ENCODE measurements at regions not wholly inside any gene's neighbourhood (a gene's known extent, or its start where the extent isn't known, plus 50 kb on each side); places are given as distances from the start of the nearest gene placed in this dataset.

DNA sequence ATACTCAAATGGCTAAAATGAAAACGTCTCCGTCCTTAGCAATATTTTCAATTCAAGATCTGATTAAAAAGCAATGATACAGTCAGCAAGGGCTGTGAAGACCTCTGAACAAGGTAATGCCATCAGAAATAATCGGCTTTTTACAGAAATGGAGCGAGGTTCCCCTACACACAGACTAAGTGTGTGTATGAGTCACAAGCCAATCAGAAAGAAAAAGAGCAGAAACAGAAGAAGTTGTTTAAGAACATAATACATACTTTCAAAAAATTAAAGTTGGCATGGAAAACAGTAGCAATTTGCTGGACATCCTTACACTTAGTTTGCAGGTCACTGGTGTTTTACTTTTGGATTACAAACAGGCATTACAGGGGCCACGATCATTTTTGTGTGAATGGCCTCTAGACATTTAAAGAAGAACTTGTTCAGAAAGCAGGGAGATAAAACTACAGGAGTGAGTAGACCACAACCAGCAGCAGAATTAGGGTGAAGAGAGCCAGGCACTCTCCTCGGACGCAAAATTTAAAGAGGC is 350.0 kb upstream of the RUNX1 start:
- DNase-seq (no peak), ATAC-seq (ENCODE audit: low read depth) (no peak)
- POLR2A ChIA-PET: interaction anchor here (1.0 to 5.0 kb wide), 5 partner anchors 210 to 654 kb away, joined by 4 to 63 read pairs (median 7); no protein-coding TSS in a partner anchor
- H3K4me1 Mint-ChIP-seq: peaks cover 13% of the 10 kb centered on the region
- CTCF ChIA-PET: interaction anchor here (1.2 to 5.4 kb wide), 8 partner anchors 194 to 714 kb away, joined by 3 to 66 read pairs (median 9); no protein-coding TSS in a partner anchor
- peaks cover 4% of the 10 kb centered on the region for H3K27me3 Mint-ChIP-seq
- intact Hi-C loops (cut with micrococcal nuclease): no loop called here
- no peak overlapping the region for H3K4me3 Mint-ChIP-seq
- no peaks in the 10 kb centered on the region for H3K36me3 Mint-ChIP-seq (ENCODE audit: low read depth)
- no peaks in the 10 kb centered on the region for H3K9me3 Mint-ChIP-seq
- TF ChIP-seq, protein P1, sequence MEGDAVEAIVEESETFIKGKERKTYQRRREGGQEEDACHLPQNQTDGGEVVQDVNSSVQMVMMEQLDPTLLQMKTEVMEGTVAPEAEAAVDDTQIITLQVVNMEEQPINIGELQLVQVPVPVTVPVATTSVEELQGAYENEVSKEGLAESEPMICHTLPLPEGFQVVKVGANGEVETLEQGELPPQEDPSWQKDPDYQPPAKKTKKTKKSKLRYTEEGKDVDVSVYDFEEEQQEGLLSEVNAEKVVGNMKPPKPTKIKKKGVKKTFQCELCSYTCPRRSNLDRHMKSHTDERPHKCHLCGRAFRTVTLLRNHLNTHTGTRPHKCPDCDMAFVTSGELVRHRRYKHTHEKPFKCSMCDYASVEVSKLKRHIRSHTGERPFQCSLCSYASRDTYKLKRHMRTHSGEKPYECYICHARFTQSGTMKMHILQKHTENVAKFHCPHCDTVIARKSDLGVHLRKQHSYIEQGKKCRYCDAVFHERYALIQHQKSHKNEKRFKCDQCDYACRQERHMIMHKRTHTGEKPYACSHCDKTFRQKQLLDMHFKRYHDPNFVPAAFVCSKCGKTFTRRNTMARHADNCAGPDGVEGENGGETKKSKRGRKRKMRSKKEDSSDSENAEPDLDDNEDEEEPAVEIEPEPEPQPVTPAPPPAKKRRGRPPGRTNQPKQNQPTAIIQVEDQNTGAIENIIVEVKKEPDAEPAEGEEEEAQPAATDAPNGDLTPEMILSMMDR (IDR thresholded peaks at IDR 0.05): no peak
- no peak overlapping the region for H3K27ac Mint-ChIP-seq

DNA sequence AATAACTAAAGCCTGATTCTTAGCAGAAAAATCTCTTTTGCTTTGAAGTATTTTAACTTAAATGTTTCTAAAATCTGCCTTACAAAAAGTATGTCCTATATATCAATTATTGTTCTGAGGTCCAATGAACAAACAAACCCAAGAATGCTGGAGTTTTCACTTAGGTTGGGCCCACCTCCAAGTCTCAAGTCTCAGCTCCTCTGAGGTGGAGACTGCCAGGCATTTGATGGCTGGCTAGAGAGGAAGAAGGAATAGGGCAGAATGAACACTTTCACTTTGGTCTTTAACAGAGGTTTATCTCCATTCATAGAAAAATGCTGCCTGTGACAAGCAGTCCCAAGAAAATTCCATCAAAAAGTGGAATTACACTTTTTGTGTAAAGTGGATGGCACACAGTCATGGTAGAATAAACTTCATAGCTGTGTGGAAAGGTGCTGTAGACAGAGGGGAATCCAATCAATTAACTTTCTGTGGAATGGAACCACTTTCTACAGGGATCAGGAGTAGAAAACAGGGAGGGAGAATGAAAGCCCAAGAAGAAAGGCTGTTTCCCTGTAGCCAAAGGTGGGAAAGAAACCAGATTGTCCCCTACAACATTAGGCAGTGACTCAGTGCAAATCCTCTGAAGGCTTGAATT is 349.4 kb upstream of the RUNX1 start:
- intact Hi-C loops (cut with micrococcal nuclease): no loop called here
- no peaks in the 10 kb centered on the region for H3K9me3 Mint-ChIP-seq
- H3K4me3 Mint-ChIP-seq: no peak overlapping the region
- ATAC-seq (ENCODE audit: low read depth) (no peak), DNase-seq (no peak)
- CTCF ChIA-PET: interaction anchor here (1.1 to 5.4 kb wide), 5 partner anchors 347 to 653 kb away, joined by 3 to 66 read pairs (median 6); no protein-coding TSS in a partner anchor
- TF ChIP-seq, protein P1 (IDR thresholded peaks at IDR 0.05): no peak
- peaks cover 13% of the 10 kb centered on the region for H3K4me1 Mint-ChIP-seq
- POLR2A ChIA-PET: interaction anchor here (1.0 to 5.0 kb wide), 2 partner anchors 351 to 509 kb away, joined by 7 to 63 read pairs; no protein-coding TSS in a partner anchor
- peaks cover 4% of the 10 kb centered on the region for H3K27me3 Mint-ChIP-seq
- no peaks in the 10 kb centered on the region for H3K36me3 Mint-ChIP-seq (ENCODE audit: low read depth)
- H3K27ac Mint-ChIP-seq: no peak overlapping the region

DNA sequence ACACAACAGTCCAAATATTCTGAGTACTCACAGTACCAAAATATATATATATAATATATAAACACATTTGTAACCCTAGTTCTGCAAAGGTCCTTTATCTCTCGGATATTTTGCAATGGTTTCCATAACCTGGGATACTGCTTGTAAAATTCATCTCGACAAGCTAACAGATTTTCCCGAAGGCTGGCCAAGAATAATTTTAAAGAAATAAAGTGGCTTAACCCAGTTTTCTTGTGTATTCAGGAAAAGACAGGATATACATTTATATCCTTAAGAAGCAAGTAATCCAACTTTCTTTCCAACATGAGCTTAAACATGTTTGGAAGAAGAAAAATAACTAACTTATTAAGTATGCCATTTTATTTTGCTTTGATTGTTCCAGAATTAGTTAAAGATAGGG is 348.7 kb upstream of the RUNX1 start:
- H3K27ac Mint-ChIP-seq: no peak overlapping the region
- TF ChIP-seq, protein P1 (IDR thresholded peaks at IDR 0.05): no peak
- CTCF ChIA-PET: interaction anchor here (1.1 to 5.4 kb wide), 4 partner anchors 346 to 652 kb away, joined by 3 to 66 read pairs (median 5); no protein-coding TSS in a partner anchor
- ATAC-seq (ENCODE audit: low read depth) (no peak), DNase-seq (no peak)
- H3K27me3 Mint-ChIP-seq: peaks cover 4% of the 10 kb centered on the region
- peaks cover 13% of the 10 kb centered on the region for H3K4me1 Mint-ChIP-seq
- POLR2A ChIA-PET: interaction anchor here (1.0 to 5.0 kb wide), 2 partner anchors 350 to 509 kb away, joined by 7 to 63 read pairs; no protein-coding TSS in a partner anchor
- H3K36me3 Mint-ChIP-seq (ENCODE audit: low read depth): no peaks in the 10 kb centered on the region
- no peak overlapping the region for H3K4me3 Mint-ChIP-seq
- no peaks in the 10 kb centered on the region for H3K9me3 Mint-ChIP-seq
- intact Hi-C loops (cut with micrococcal nuclease): no loop called here

DNA sequence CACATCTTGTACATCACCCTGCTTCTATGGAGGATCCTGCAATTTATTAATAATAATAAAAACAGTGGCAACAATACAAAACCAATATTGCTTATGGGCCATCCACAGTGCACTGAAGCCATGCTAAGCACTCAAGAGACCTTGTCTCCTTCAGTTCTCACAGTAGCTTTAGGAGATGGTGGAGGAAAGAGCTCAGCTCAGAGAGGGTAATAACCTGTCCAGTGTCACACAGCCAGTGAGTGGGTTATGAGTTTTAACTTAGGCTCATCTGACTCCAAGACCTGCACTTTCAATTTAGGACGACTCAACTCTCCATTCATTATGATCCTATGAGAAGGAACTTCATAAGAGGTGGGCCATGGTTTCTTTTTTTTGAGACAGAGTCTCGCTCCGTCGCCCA is 347.6 kb upstream of the RUNX1 start:
- Mint-ChIP-seq H3K36me3 (ENCODE audit: low read depth) (no peaks in the 10 kb centered on the region), H3K27ac (no peak overlapping the region), H3K9me3 (no peaks in the 10 kb centered on the region), H3K27me3 (peaks cover 4% of the 10 kb centered on the region), H3K4me1 (peaks cover 13% of the 10 kb centered on the region), H3K4me3 (no peak overlapping the region)
- no peak for ATAC-seq (ENCODE audit: low read depth)
- intact Hi-C loops (cut with micrococcal nuclease): no loop called here
- DNase-seq: no peak
- CTCF ChIA-PET: no interaction called here
- POLR2A ChIA-PET: no interaction called here
- TF ChIP-seq, protein P1 (IDR thresholded peaks at IDR 0.05): no peak

DNA sequence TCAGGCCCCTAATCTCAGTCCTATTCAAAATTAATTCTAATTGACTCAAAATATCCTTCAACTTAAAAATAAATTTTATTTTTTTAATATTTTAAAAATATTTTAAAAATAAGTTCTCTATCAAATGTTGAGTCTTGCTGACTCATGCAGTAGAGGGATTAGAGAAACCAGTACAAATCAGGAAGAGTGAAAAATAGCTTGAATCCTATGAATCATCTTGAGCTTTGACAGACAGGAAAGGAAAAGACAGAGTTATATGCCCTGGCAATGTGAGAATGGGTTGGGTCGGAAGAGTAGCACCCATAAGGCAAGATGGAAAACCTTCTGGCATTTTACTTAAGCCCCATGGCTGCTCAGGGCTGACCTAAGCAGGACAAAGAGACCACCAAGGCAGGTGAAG is 346.6 kb upstream of the RUNX1 start:
- Mint-ChIP-seq H3K27me3 (peaks cover 4% of the 10 kb centered on the region), H3K27ac (no peak overlapping the region), H3K36me3 (ENCODE audit: low read depth) (no peaks in the 10 kb centered on the region), H3K4me1 (peaks cover 13% of the 10 kb centered on the region), H3K4me3 (no peak overlapping the region), H3K9me3 (no peaks in the 10 kb centered on the region)
- POLR2A ChIA-PET: no interaction called here
- TF ChIP-seq, protein P1 (IDR thresholded peaks at IDR 0.05): no peak
- intact Hi-C loops (cut with micrococcal nuclease): no loop called here
- ATAC-seq (ENCODE audit: low read depth) (no peak), DNase-seq (no peak)
- CTCF ChIA-PET: no interaction called here

Measured in activated B cell treated with CpG ODN at 0.5 μM for 24 hours (primary cell).